ENCODE measurements at regions not wholly inside any gene's neighbourhood (a gene's known extent, or its start where the extent isn't known, plus 50 kb on each side); places are given as distances from the start of the nearest gene placed in this dataset.
A peak's percentile ranks its signal among the peaks of the same experiment; 100 is the strongest.
"Not testable (repeated sequence)": the region's sequence is repeated elsewhere in the genome, so short reads cannot be mapped to it uniquely, and the experiment has no call there.

GRCh38 chr4:9522903-9523302 lies 78.7 kb downstream of the DEFB131A start:
- H2BK20ac ChIP-seq (ENCODE audit: low read length); H3K4me3 ChIP-seq (ENCODE audit: extremely low read depth in 1 of 4, insufficient read depth in 2 of 4, low read depth in 3 of 4, low read length in 4 of 4); H3K27ac ChIP-seq (ENCODE audit: low read depth, low read length); H4K5ac ChIP-seq (ENCODE audit: insufficient read length, low read depth, low read length); H3K4ac ChIP-seq (replicated peaks; ENCODE audit: insufficient read length, low read depth, low read length); H4K91ac ChIP-seq (replicated peaks; ENCODE audit: insufficient read length, low read length); H3K79me2 ChIP-seq (ENCODE audit: control insufficient read depth in 1 of 2, insufficient read depth in 2 of 2, low read length in 2 of 2); POLR2A ChIA-PET (ENCODE audit: partially characterized antibody); H3K36me3 ChIP-seq (ENCODE audit: control insufficient read depth in 2 of 4, insufficient read depth in 4 of 4, low read length in 3 of 4); H4K8ac ChIP-seq (ENCODE audit: extremely low read depth, insufficient read depth, low read length); H3K56ac ChIP-seq (replicated peaks; ENCODE audit: insufficient read length, low read depth, low read length); H3K4me1 ChIP-seq (replicated peaks in 1 of 4; ENCODE audit: control insufficient read depth in 3 of 4, insufficient read depth in 4 of 4, low read length in 3 of 4); H3K9ac ChIP-seq (replicated peaks in 1 of 4; ENCODE audit: extremely low read depth in 1 of 4, low read depth in 3 of 4, low read length in 3 of 4); H2AK5ac ChIP-seq (ENCODE audit: low read depth, low read length); DNase-seq (ENCODE audit: low read depth in 1 of 2, low spot score in 2 of 2); H2BK120ac ChIP-seq (replicated peaks; ENCODE audit: low read depth, low read length); H4K20me1 ChIP-seq (replicated peaks in 1 of 2; ENCODE audit: control insufficient read depth in 1 of 2, insufficient read depth in 2 of 2, low read length in 2 of 2); H3K79me1 ChIP-seq (ENCODE audit: low read depth, low read length); FAIRE-seq; H3K14ac ChIP-seq (ENCODE audit: insufficient read length); H3K23me2 ChIP-seq (ENCODE audit: low read depth, low read length); H2BK12ac ChIP-seq (ENCODE audit: low read depth, low read length); H2AFZ ChIP-seq (ENCODE audit: low read length); H3K18ac ChIP-seq (ENCODE audit: extremely low read depth, low read length); H2BK15ac ChIP-seq (ENCODE audit: low read length); H3K27me3 ChIP-seq (replicated peaks in 1 of 4; ENCODE audit: control insufficient read depth in 3 of 4, extremely low read depth in 1 of 4, insufficient read depth in 3 of 4, low read length in 3 of 4); H3K23ac ChIP-seq (ENCODE audit: insufficient read length); H2BK5ac ChIP-seq (ENCODE audit: low read depth, low read length); H3K9me3 ChIP-seq (ENCODE audit: insufficient read depth in 2 of 2, low read depth in 1 of 2, low read length in 1 of 2); H3K4me2 ChIP-seq (ENCODE audit: insufficient read depth in 1 of 2, low read depth in 2 of 2, low read length in 2 of 2): not testable (repeated sequence)
- CTCF ChIA-PET (ENCODE audit: partially characterized antibody), result interaction anchor here (1.3 to 1.8 kb wide), 2 partner anchors 9 to 27 kb away, joined by 4 to 7 read pairs; no protein-coding TSS in a partner anchor
- TF ChIP-seq USF2 (IDR thresholded peaks at IDR 0.05; ENCODE audit: low read length) (peak; percentile 23; the same call in 1 of the 2 replicates), SIX5 (IDR thresholded peaks at IDR 0.05; ENCODE audit: low read depth, low read length) (peak; percentile 40)
- 94% methylated on average over 1 of the region's 1 CpG; no CpG with 5 or more reads in 1 of the 2 experiments for WGBS, 2 experiments (ENCODE audit: extremely low coverage in 1 of 2, insufficient coverage in 1 of 2, insufficient read length in 1 of 2, insufficient replicate concordance in 2 of 2, low coverage in 1 of 2, low lambda C conversion rate in 2 of 2, missing lambda C conversion rate in 1 of 2)

Data from H1 (cell line).